ENCODE measurements at regions not wholly inside any gene's neighbourhood (a gene's known extent, or its start where the extent isn't known, plus 50 kb on each side); places are given as distances from the start of the nearest gene placed in this dataset.

GRCh38 chr15:46420990-46421389 is 786.2 kb downstream of the SQOR start:
- H3K9ac ChIP-seq (ENCODE audit: low read depth, low read length): no peak overlapping the region
- in situ Hi-C loops (cut with MboI; ENCODE audit: low sequenced_read_pairs): no loop called here
- no peak overlapping the region for H3K14ac ChIP-seq (replicated peaks; ENCODE audit: low read depth, low read length)
- H3K18ac ChIP-seq (ENCODE audit: low read depth, low read length): no peak overlapping the region
- no peaks in the 10 kb centered on the region for H3K36me3 ChIP-seq (ENCODE audit: control insufficient read depth, insufficient read depth, low read length)
- CTCF ChIA-PET: no interaction called here
- dilution Hi-C loops (cut with HindIII; ENCODE audit: low sequenced_read_pairs, unreplicated experiment): no loop called here
- no peaks in the 10 kb centered on the region for H4K20me1 ChIP-seq (ENCODE audit: insufficient read depth, low read length)
- H2BK15ac ChIP-seq (ENCODE audit: low read depth, low read length): no peak overlapping the region
- H3K4me1 ChIP-seq (ENCODE audit: control insufficient read depth, insufficient read depth, low read length): no peaks in the 10 kb centered on the region
- no CpG with 5 or more reads among the region's 1 CpG for WGBS, 2 experiments (ENCODE audit: extremely low coverage in 2 of 2, insufficient read length in 1 of 2)
- no peaks in the 10 kb centered on the region for H3K79me1 ChIP-seq (ENCODE audit: low read depth in 1 of 2, low read length in 2 of 2)
- no peak overlapping the region for H2AK9ac ChIP-seq (replicated peaks; ENCODE audit: low read depth, low read length, poor library complexity)
- no peak overlapping the region for H2BK5ac ChIP-seq (ENCODE audit: low read depth, low read length, poor library complexity, severe bottlenecking)
- H4K5ac ChIP-seq (ENCODE audit: low read depth, low read length): no peak overlapping the region
- H3K4me2 ChIP-seq (ENCODE audit: low read depth, low read length): no peak overlapping the region
- H2BK120ac ChIP-seq (ENCODE audit: low read depth, low read length): no peak overlapping the region
- no peak for TF ChIP-seq MAZ (IDR thresholded peaks at IDR 0.05; ENCODE audit: borderline replicate concordance, low read depth, low read length)
- no peak for TF ChIP-seq POLR2A (IDR thresholded peaks at IDR 0.05; ENCODE audit: low read depth, low read length)
- TF ChIP-seq RCOR1 (IDR thresholded peaks at IDR 0.05; ENCODE audit: insufficient replicate concordance, low read length): no peak
- TF ChIP-seq CHD1 (IDR thresholded peaks at IDR 0.05; ENCODE audit: low read depth, low read length): no peak
- no peak for TF ChIP-seq NFE2L2 (IDR thresholded peaks at IDR 0.05; ENCODE audit: low read depth, low read length)
- TF ChIP-seq FOS (IDR thresholded peaks at IDR 0.05; ENCODE audit: low read depth, low read length): no peak
- no peak for TF ChIP-seq MAFK (IDR thresholded peaks at IDR 0.05; ENCODE audit: low read depth, low read length)
- no peak for TF ChIP-seq SMC3 (IDR thresholded peaks at IDR 0.05; ENCODE audit: low read depth, low read length)
- TF ChIP-seq USF2 (IDR thresholded peaks at IDR 0.05; ENCODE audit: low read depth, low read length): no peak
- no peak overlapping the region for H3K56ac ChIP-seq (ENCODE audit: extremely low read depth, insufficient read depth, low read length)
- H3K27me3 ChIP-seq (ENCODE audit: control insufficient read depth, insufficient read depth, low read length): no peaks in the 10 kb centered on the region
- no peak overlapping the region for H3K23ac ChIP-seq (ENCODE audit: low read depth, low read length)
- DNase-seq: no peak
- H3K4ac ChIP-seq (ENCODE audit: low read depth, low read length): no peak overlapping the region
- no peak overlapping the region for H2AFZ ChIP-seq (replicated peaks; ENCODE audit: low read length, poor library complexity)
- POLR2A ChIA-PET (ENCODE audit: unreplicated experiment): no interaction called here
- H2AK5ac ChIP-seq (ENCODE audit: low read depth, low read length): no peak overlapping the region
- H4K8ac ChIP-seq (ENCODE audit: low read depth in 2 of 2, low read length in 2 of 2): no peak overlapping the region
- no TSS peak for BruUV-seq (replicated peaks)
- H3K27ac ChIP-seq (ENCODE audit: insufficient read depth, low read length): no peak overlapping the region
- H3K9me3 ChIP-seq (ENCODE audit: control insufficient read depth, insufficient read depth, low read length): peaks cover 2% of the 10 kb centered on the region; the same call in 1 of the 2 replicates
- no peak overlapping the region for H4K91ac ChIP-seq (ENCODE audit: insufficient read depth, low read depth, low read length)
- ATAC-seq (ENCODE audit: low read depth): no peak
- no peaks in the 10 kb centered on the region for H3K9me1 ChIP-seq (ENCODE audit: insufficient read depth, low read length)
- no peak overlapping the region for H2BK20ac ChIP-seq (ENCODE audit: low read depth, low read length)
- H3K4me3 ChIP-seq (ENCODE audit: insufficient read depth, low read depth, low read length): no peak overlapping the region
- intact Hi-C loops (cut with micrococcal nuclease): no loop called here

Measured in IMR-90 (cell line).